ENCODE measurements at regions not wholly inside any gene's neighbourhood (a gene's known extent, or its start where the extent isn't known, plus 50 kb on each side); places are given as distances from the start of the nearest gene placed in this dataset.
A peak's percentile ranks its signal among the peaks of the same experiment; 100 is the strongest.

DNA sequence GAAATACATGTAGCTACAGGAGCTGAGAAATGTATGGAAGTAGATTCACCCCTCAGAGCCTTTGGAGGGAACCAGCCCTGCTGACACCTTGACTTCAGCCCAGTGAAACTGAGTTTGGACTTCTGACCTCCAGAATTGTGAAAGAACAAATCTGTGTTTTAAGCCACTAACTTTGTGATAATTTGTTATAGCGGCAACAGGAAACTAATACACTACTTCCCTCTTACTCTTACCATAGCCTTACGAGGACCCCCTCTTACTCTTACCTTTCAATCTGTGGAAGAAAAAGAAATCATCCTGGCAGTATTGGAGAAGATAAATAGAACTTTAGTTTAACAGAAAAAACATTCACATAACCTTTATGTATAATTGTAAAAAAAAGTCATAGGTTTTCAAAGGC lies 353.6 kb upstream of the USP24 start:
- H3K4ac ChIP-seq (ENCODE audit: low read depth in 1 of 2, low read length in 2 of 2), result no peak overlapping the region
- H2BK15ac ChIP-seq (ENCODE audit: low read depth, poor library complexity, severe bottlenecking), result no peak overlapping the region
- H4K8ac ChIP-seq (ENCODE audit: low read length), result no peak overlapping the region
- no CpG with 5 or more reads among the region's 2 CpGs for WGBS
- no peak overlapping the region for H3K9ac ChIP-seq (ENCODE audit: low read length)
- no peak overlapping the region for H2BK5ac ChIP-seq (ENCODE audit: low read depth, low read length, poor library complexity, severe bottlenecking)
- H3K9me3 ChIP-seq (ENCODE audit: control insufficient read depth, low read length), result no peaks in the 10 kb centered on the region
- no peak overlapping the region for H4K91ac ChIP-seq (ENCODE audit: low read length)
- no peak overlapping the region for H2BK12ac ChIP-seq (ENCODE audit: low read length in 2 of 2)
- no peak overlapping the region for H3K4me2 ChIP-seq (ENCODE audit: low read length, poor library complexity, severe bottlenecking)
- DNase-seq, result no peak
- H3K36me3 ChIP-seq (ENCODE audit: control insufficient read depth in 1 of 2, insufficient read depth in 2 of 2, low read depth in 1 of 2, low read length in 2 of 2), result no peaks in the 10 kb centered on the region
- H2BK120ac ChIP-seq (ENCODE audit: low read depth, low read length), result no peak overlapping the region
- H3K4me3 ChIP-seq (ENCODE audit: insufficient read depth in 1 of 2, low read depth in 1 of 2, low read length in 2 of 2), result no peak overlapping the region
- no peaks in the 10 kb centered on the region for H3K79me1 ChIP-seq (replicated peaks; ENCODE audit: low read length, poor library complexity, severe bottlenecking)
- H3K14ac ChIP-seq (ENCODE audit: low read length in 2 of 2), result no peak overlapping the region
- no peaks in the 10 kb centered on the region for H3K27me3 ChIP-seq (ENCODE audit: control insufficient read depth in 1 of 2, insufficient read depth in 1 of 2, low read length in 2 of 2)
- H3K18ac ChIP-seq (ENCODE audit: low read depth in 1 of 2, low read length in 2 of 2), result no peak overlapping the region
- H2AFZ ChIP-seq (ENCODE audit: low read depth, low read length), result no peak overlapping the region
- H2AK5ac ChIP-seq (ENCODE audit: low read length, severe bottlenecking), result no peak overlapping the region
- H3K23ac ChIP-seq (ENCODE audit: low read length in 2 of 2), result no peak overlapping the region
- H3K27ac ChIP-seq (ENCODE audit: low read length, poor library complexity, severe bottlenecking), result no peak overlapping the region
- peaks cover 2% of the 10 kb centered on the region for H3K4me1 ChIP-seq (ENCODE audit: control insufficient read depth, insufficient read depth, low read depth, low read length)

DNA sequence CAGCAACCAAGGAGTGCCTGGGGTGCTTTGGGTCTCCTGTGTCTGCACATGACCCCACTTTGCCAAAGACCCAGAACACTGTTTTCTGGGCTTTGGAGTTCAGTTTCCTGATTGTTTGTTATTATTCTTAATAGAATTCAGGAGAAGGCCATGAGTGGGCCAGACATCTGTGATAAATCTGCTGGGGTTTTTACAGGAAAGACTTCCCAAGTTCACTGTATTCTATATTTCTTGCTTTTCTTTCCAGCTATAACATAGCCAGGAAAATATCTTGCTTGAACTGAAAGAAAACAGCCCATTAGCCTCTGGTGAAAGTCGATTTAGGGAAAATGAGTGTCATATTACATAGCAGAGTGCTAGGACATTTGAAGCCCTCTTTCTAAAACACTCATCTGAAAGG lies 345.1 kb upstream of the USP24 start:
- Histone ChIP-seq H3K23ac (ENCODE audit: low read length in 2 of 2) (no peak overlapping the region), H3K4me3 (ENCODE audit: insufficient read depth in 1 of 2, low read depth in 1 of 2, low read length in 2 of 2) (no peak overlapping the region), H3K27me3 (ENCODE audit: control insufficient read depth in 1 of 2, insufficient read depth in 1 of 2, low read length in 2 of 2) (no peaks in the 10 kb centered on the region), H4K8ac (ENCODE audit: low read length) (no peak overlapping the region), H3K9ac (ENCODE audit: low read length) (peak overlapping the region; percentile 33), H2BK12ac (ENCODE audit: low read length in 2 of 2) (no peak overlapping the region), H2BK15ac (ENCODE audit: low read depth, poor library complexity, severe bottlenecking) (no peak overlapping the region), H2AK5ac (ENCODE audit: low read length, severe bottlenecking) (no peak overlapping the region), H3K18ac (ENCODE audit: low read depth in 1 of 2, low read length in 2 of 2) (no peak overlapping the region), H3K4ac (ENCODE audit: low read depth in 1 of 2, low read length in 2 of 2) (no peak overlapping the region), H3K4me2 (ENCODE audit: low read length, poor library complexity, severe bottlenecking) (no peak overlapping the region), H2BK120ac (ENCODE audit: low read depth, low read length) (no peak overlapping the region), H3K4me1 (ENCODE audit: control insufficient read depth, insufficient read depth, low read depth, low read length) (no peaks in the 10 kb centered on the region), H4K91ac (ENCODE audit: low read length) (no peak overlapping the region), H3K9me3 (ENCODE audit: control insufficient read depth, low read length) (no peaks in the 10 kb centered on the region), H3K27ac (ENCODE audit: low read length, poor library complexity, severe bottlenecking) (no peak overlapping the region), H3K79me1 (replicated peaks; ENCODE audit: low read length, poor library complexity, severe bottlenecking) (no peaks in the 10 kb centered on the region), H2BK5ac (ENCODE audit: low read depth, low read length, poor library complexity, severe bottlenecking) (no peak overlapping the region), H2AFZ (ENCODE audit: low read depth, low read length) (no peak overlapping the region), H3K14ac (ENCODE audit: low read length in 2 of 2) (no peak overlapping the region), H3K36me3 (ENCODE audit: control insufficient read depth in 1 of 2, insufficient read depth in 2 of 2, low read depth in 1 of 2, low read length in 2 of 2) (no peaks in the 10 kb centered on the region)
- 100% methylated on average over 1 of the region's 1 CpG for WGBS
- no peak for DNase-seq

DNA sequence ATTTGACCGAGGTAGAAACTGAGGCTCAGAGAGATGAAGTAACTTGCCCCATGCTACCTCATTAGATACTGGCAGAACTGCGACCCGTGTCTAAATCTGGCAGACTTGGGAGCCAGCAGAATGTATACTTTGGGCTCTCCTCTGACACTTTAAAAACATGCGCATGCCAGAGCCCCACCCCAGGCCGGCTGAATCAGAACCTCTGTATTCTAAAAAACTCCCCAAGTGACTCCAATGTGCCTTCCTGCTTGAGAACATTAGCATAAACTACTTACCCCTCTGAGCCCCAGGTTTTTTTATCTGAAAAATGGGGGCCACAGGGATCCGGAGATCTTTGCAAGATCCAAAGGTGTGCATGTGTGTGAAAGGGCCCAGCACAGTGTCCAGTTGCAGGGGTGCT lies 344.7 kb upstream of the USP24 start:
- Histone ChIP-seq H2AK5ac (ENCODE audit: low read length, severe bottlenecking) (no peak overlapping the region), H3K36me3 (ENCODE audit: control insufficient read depth in 1 of 2, insufficient read depth in 2 of 2, low read depth in 1 of 2, low read length in 2 of 2) (no peaks in the 10 kb centered on the region), H3K4me1 (ENCODE audit: control insufficient read depth, insufficient read depth, low read depth, low read length) (no peaks in the 10 kb centered on the region), H3K79me1 (replicated peaks; ENCODE audit: low read length, poor library complexity, severe bottlenecking) (no peaks in the 10 kb centered on the region), H3K18ac (ENCODE audit: low read depth in 1 of 2, low read length in 2 of 2) (no peak overlapping the region), H3K4me2 (ENCODE audit: low read length, poor library complexity, severe bottlenecking) (no peak overlapping the region), H3K27me3 (ENCODE audit: control insufficient read depth in 1 of 2, insufficient read depth in 1 of 2, low read length in 2 of 2) (no peaks in the 10 kb centered on the region), H3K9ac (ENCODE audit: low read length) (peak overlapping the region; percentile 33), H3K9me3 (ENCODE audit: control insufficient read depth, low read length) (no peaks in the 10 kb centered on the region), H2BK120ac (ENCODE audit: low read depth, low read length) (no peak overlapping the region), H3K23ac (ENCODE audit: low read length in 2 of 2) (no peak overlapping the region), H2BK15ac (ENCODE audit: low read depth, poor library complexity, severe bottlenecking) (no peak overlapping the region), H3K14ac (ENCODE audit: low read length in 2 of 2) (no peak overlapping the region), H3K4me3 (ENCODE audit: insufficient read depth in 1 of 2, low read depth in 1 of 2, low read length in 2 of 2) (no peak overlapping the region), H2AFZ (ENCODE audit: low read depth, low read length) (no peak overlapping the region), H4K91ac (ENCODE audit: low read length) (no peak overlapping the region), H2BK12ac (ENCODE audit: low read length in 2 of 2) (no peak overlapping the region), H3K27ac (ENCODE audit: low read length, poor library complexity, severe bottlenecking) (no peak overlapping the region), H4K8ac (ENCODE audit: low read length) (no peak overlapping the region), H3K4ac (ENCODE audit: low read depth in 1 of 2, low read length in 2 of 2) (no peak overlapping the region), H2BK5ac (ENCODE audit: low read depth, low read length, poor library complexity, severe bottlenecking) (no peak overlapping the region)
- no peak for DNase-seq
- WGBS, result 86% methylated on average over 6 of the region's 6 CpGs

DNA sequence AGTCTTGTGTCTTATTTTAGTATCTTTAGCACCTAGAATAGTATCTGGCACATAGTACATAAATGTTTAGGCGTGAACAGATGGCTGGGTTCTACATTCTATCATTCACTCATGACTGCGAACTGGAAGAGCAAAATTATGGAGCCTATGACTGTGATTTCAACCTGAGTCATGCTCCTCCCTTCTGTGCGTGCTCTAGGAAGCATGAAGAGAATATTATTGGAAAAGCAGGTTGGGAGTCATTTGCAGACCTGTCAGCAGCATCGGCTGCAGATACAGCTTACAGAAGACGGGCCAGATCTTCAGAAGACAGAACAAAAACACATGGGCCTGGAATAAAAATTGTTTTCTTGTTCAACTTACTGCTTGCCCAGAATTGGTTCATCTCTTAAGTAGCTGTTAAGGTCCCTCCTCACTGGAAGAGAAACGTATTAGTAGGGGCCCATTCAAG lies 344.0 kb upstream of the USP24 start:
- no peaks in the 10 kb centered on the region for H3K36me3 ChIP-seq (ENCODE audit: control insufficient read depth in 1 of 2, insufficient read depth in 2 of 2, low read depth in 1 of 2, low read length in 2 of 2)
- WGBS, result 96% methylated on average over 5 of the region's 6 CpGs
- H3K79me1 ChIP-seq (replicated peaks; ENCODE audit: low read length, poor library complexity, severe bottlenecking), result no peaks in the 10 kb centered on the region
- no peak overlapping the region for H2BK15ac ChIP-seq (ENCODE audit: low read depth, poor library complexity, severe bottlenecking)
- H3K14ac ChIP-seq (ENCODE audit: low read length in 2 of 2), result no peak overlapping the region
- H2BK12ac ChIP-seq (ENCODE audit: low read length in 2 of 2), result no peak overlapping the region
- H4K91ac ChIP-seq (ENCODE audit: low read length), result no peak overlapping the region
- no peak overlapping the region for H3K27ac ChIP-seq (ENCODE audit: low read length, poor library complexity, severe bottlenecking)
- no peak overlapping the region for H3K4me3 ChIP-seq (ENCODE audit: insufficient read depth in 1 of 2, low read depth in 1 of 2, low read length in 2 of 2)
- no peak overlapping the region for H3K23ac ChIP-seq (ENCODE audit: low read length in 2 of 2)
- H2AFZ ChIP-seq (ENCODE audit: low read depth, low read length), result no peak overlapping the region
- no peaks in the 10 kb centered on the region for H3K9me3 ChIP-seq (ENCODE audit: control insufficient read depth, low read length)
- no peak overlapping the region for H2BK120ac ChIP-seq (ENCODE audit: low read depth, low read length)
- no peak for DNase-seq
- no peaks in the 10 kb centered on the region for H3K27me3 ChIP-seq (ENCODE audit: control insufficient read depth in 1 of 2, insufficient read depth in 1 of 2, low read length in 2 of 2)
- no peak overlapping the region for H3K9ac ChIP-seq (ENCODE audit: low read length)
- no peak overlapping the region for H2AK5ac ChIP-seq (ENCODE audit: low read length, severe bottlenecking)
- H3K4me2 ChIP-seq (ENCODE audit: low read length, poor library complexity, severe bottlenecking), result no peak overlapping the region
- H3K4me1 ChIP-seq (ENCODE audit: control insufficient read depth, insufficient read depth, low read depth, low read length), result no peaks in the 10 kb centered on the region
- no peak overlapping the region for H3K4ac ChIP-seq (ENCODE audit: low read depth in 1 of 2, low read length in 2 of 2)
- no peak overlapping the region for H3K18ac ChIP-seq (ENCODE audit: low read depth in 1 of 2, low read length in 2 of 2)
- no peak overlapping the region for H4K8ac ChIP-seq (ENCODE audit: low read length)
- H2BK5ac ChIP-seq (ENCODE audit: low read depth, low read length, poor library complexity, severe bottlenecking), result no peak overlapping the region
